NCI-H128 (cell line): ENCODE measurements at regions not wholly inside any gene's neighbourhood (a gene's known extent, or its start where the extent isn't known, plus 50 kb on each side); places are given as distances from the start of the nearest gene placed in this dataset.

Source experiments
- DNase-seq: peaks from one replicate; lab custom pipeline; 2025; ENCODE audit not compliant: unreplicated experiment; lab: John Stamatoyannopoulos, UW

DNA sequence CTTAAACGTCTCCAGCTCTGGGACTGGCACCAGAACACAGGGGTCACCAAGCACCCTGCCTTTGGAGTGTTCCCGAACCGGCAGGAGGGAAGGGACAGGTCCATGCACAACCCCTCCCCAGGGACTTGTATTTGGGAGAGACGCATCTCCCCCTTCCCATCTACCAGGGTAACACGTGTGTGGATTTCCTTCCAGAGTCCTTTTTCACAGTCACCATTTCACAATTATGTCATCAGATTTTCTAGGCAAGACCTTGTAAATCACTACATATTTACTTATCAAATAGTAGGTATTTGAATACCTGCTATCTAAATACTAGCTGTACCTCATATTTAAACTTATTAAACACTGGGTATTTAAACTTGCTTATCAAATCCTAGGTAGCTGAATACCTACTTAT, 57.4 kb upstream of the AJAP1 start:
- DNase-seq, result no peak

DNA sequence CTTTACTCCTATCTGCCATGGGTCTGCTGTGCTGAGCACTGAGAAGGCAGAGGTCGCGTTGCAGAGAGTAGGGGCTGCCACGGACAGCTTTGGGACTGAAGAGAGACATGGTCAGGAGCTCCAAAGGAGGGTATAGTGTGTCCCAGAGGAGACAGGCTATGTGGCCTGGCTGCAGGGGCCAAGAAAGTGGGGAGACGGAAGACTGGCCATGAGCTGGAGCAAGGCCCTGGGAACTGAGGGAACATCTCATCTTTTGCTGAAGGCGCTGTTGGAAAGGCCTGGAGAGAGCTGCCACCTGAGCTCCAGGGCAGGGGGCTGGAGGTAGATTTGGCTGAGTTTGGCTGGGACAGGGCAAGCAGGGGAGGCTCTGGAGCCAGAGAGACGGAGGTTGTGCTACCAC, 55.8 kb upstream of the AJAP1 start:
- DNase-seq, result no peak

GRCh38 chr1:4599521-4599920, 54.9 kb upstream of the AJAP1 start:
- DNase-seq, result no peak

DNA sequence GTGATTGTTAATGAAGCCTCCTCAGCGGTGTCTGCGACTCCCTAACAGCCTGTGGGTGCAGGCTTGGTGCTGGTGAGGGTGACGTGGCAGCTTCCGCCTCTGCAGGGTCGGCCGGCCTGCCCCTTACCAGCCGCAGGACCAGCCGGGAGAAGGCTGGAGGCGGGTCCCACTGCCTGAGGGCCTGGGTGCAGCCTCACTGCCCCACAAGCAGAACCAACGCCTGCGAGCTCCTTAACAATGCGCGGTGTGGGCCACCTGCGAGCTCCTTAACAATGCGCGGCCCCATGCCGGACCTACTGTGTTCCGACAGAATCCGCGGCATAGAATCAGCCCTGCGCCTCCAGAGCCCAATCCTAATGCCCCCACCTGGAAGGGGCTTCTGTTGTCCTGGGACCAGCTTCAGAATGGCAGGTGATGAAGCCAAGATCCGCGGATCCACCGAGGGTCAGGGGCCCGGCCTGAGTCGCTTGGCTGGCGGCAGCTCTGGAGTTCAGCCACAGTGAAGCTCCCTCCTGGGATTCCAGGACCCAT, 54.4 kb upstream of the AJAP1 start:
- DNase-seq, result no peak

GRCh38 chr1:4600615-4601460, 53.6 kb upstream of the AJAP1 start:
- DNase-seq, result no peak

GRCh38 chr1:4601941-4602340, 52.5 kb upstream of the AJAP1 start:
- no peak for DNase-seq

GRCh38 chr1:4602462-4603294, 51.7 kb upstream of the AJAP1 start:
- DNase-seq, result no peak

- DNase-seq, result no peak
These were observed 50.9 kb upstream of the AJAP1 start for GRCh38 chr1:4603295-4604110.
